ENCODE measurements at regions not wholly inside any gene's neighbourhood (a gene's known extent, or its start where the extent isn't known, plus 50 kb on each side); places are given as distances from the start of the nearest gene placed in this dataset.
A peak's percentile ranks its signal among the peaks of the same experiment; 100 is the strongest.
"Not testable (repeated sequence)": the region's sequence is repeated elsewhere in the genome, so short reads cannot be mapped to it uniquely, and the experiment has no call there.

DNA sequence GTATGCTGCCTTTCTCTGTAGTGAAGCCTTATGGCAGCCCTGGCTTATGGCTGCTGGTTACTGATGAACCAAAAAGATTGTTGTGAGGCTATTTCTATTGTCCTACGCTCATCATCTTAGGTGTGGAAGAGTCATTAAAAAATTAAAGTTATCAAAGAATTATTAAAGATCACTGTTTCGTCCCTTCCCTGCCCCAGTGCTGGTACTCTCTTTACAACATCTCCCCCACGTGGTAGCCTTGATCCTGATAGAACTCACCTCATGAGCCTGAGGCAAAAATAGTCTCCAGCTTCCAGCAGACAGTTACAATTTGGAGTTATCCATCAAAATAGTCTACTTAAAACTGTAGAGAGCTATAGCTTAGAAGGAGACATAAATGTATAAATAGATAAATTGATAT lies 201.5 kb downstream of the S1PR1 start:
- DNase-seq (ENCODE audit: insufficient read length, low spot score) (no peak), FAIRE-seq (no peak)
- TF ChIP-seq, protein P1, sequence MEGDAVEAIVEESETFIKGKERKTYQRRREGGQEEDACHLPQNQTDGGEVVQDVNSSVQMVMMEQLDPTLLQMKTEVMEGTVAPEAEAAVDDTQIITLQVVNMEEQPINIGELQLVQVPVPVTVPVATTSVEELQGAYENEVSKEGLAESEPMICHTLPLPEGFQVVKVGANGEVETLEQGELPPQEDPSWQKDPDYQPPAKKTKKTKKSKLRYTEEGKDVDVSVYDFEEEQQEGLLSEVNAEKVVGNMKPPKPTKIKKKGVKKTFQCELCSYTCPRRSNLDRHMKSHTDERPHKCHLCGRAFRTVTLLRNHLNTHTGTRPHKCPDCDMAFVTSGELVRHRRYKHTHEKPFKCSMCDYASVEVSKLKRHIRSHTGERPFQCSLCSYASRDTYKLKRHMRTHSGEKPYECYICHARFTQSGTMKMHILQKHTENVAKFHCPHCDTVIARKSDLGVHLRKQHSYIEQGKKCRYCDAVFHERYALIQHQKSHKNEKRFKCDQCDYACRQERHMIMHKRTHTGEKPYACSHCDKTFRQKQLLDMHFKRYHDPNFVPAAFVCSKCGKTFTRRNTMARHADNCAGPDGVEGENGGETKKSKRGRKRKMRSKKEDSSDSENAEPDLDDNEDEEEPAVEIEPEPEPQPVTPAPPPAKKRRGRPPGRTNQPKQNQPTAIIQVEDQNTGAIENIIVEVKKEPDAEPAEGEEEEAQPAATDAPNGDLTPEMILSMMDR (IDR thresholded peaks at IDR 0.05; ENCODE audit: insufficient read depth, missing control alignments) = peak; percentile 33

DNA sequence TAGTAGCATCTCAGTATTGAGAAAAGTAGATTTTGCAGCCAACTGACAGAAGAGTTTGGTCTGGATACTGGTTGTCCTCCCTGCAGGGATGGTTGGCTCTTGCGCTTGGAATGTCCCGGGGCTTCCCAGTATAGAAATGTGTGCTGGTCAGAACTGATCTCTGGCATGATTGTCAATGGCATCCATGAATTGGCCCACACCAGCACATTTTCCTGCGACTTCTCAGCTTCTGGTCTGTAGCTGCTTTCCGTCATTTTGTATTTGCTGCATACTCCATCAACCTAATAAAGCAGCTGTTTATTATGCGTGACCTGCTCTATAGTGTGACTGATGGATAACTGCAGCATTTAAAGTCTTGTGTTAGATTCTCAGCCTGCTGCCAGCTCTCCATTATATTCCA lies 203.7 kb downstream of the S1PR1 start:
- TF ChIP-seq, protein P1 (IDR thresholded peaks at IDR 0.05; ENCODE audit: insufficient read depth, missing control alignments) = no peak
- no peak for DNase-seq (ENCODE audit: insufficient read length, low spot score)
- no peak for FAIRE-seq

DNA sequence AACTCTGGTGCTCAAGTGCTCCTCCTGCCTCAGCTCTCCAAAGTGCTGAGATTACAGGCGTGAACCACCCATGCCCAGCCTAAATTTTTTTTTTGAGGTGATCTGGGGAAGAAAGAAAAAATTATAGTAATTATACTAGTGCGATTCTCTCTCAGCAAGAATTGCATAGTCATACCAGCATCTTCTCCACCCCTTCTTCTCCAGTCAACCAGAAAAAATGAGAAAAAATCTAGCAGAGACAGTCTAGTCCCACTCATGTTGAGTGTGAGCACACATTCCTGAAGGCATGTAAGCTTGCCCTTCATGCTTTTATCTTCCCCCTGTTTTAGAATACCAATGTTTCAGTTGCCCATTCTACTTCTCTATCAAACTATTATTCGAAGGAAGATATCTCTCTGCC lies 207.6 kb downstream of the S1PR1 start:
- FAIRE-seq = no peak
- TF ChIP-seq, protein P1 (IDR thresholded peaks at IDR 0.05; ENCODE audit: insufficient read depth, missing control alignments) = no peak
- DNase-seq (ENCODE audit: insufficient read length, low spot score) = no peak

DNA sequence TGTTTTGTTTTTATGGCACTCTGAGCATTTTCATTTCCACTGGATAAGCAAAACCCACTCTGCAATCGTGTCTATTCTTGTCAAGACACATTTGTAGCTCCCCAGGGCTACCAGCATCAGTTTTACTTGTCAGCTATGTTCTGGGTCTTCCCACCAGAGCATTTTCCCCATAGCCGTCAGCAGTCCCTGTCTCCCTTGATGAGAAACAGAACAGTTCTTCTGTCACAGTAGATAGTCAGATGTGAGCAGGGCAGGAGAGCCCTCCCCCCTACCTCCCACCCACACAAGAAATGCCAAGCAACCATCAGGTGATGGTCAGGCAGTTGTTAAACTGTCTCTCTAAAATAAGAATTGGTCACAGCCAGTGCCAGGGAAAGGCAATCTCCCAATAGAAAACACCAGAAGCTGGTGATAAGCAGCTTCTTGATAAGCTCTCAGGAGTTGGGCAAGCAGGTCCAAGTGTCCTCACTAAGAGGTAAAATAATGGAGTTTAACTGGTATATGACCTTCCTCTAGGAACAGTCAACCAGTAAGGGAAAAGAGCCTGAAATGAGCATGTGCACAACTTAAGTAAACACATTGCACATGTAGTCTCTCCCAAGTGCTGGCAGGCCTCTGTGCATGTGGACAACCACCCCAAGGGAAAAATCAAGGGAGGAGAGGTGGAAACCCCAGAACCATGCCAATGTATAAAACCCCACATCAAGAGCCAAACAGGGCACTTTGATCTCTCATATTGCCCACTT lies 208.2 kb downstream of the S1PR1 start:
- no peak for FAIRE-seq
- no peak for DNase-seq (ENCODE audit: insufficient read length, low spot score)
- TF ChIP-seq, protein P1 (IDR thresholded peaks at IDR 0.05; ENCODE audit: insufficient read depth, missing control alignments) = no peak

DNA sequence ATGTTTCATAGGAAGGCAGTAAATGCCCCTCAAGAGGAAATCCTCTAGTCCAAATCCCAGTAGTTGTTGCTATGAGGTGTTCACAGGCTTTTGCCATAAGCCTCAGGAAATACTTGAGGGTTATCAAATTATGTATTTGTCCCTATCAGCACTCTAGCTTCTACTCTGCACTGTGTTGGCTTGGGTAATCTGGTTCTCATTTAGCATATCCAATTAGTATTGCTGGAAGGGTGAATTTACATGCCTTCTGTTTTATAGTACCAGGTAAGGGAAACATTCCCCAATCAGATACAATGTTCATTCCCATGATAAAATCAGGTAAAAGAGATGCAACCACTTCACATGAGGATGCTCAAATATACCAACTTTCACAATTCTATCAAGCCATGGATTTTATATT lies 211.2 kb downstream of the S1PR1 start:
- TF ChIP-seq, protein P1 (IDR thresholded peaks at IDR 0.05; ENCODE audit: insufficient read depth, missing control alignments) = no peak
- DNase-seq (ENCODE audit: insufficient read length, low spot score) (no peak), FAIRE-seq (no peak)

DNA sequence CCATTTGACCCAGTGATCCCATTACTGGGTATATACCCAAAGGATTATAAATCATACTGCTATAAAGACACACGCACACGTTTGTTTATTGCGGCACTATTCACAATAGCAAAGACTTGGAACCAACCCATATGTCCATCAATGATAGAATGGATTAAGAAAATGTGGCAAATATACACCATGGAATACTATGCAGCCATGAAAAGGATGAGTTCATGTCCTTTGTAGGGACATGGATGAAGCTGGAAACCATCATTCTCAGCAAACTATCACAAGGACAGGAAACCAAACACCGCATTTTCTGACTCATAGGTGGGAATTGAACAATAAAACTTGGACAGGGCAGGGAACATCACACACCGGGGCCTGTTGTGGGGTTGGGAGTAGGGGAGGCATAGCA lies 213.9 kb downstream of the S1PR1 start:
- not testable (repeated sequence) for FAIRE-seq; DNase-seq (ENCODE audit: insufficient read length, low spot score)

DNA sequence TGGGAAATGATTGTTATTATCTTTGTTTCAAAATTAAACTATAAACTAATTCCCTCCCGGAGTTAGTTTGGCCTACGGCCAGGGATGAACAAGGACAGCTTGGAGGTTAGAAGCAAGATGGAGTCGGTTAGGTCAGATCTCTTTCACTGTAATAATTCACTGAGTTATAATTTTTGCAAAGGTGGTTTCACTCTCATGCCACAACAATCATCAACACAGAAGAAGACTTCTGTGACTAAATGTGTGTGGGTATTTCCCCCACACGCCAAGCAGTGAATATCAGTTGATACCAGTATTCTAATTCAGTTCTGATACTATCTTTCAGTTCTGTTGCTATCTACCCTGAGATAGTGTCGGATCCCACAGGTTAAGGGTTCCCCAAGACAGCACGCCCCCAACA lies 215.1 kb downstream of the S1PR1 start:
- TF ChIP-seq, protein P1 (IDR thresholded peaks at IDR 0.05; ENCODE audit: insufficient read depth, missing control alignments) = no peak
- FAIRE-seq = no peak
- no peak for DNase-seq (ENCODE audit: insufficient read length, low spot score)

All from D721Med (cell line).